Mucosa of descending colon (tissue), 3 donors: ENCODE measurements at regions not wholly inside any gene's neighbourhood (a gene's known extent, or its start where the extent isn't known, plus 50 kb on each side); places are given as distances from the start of the nearest gene placed in this dataset.
A peak's percentile ranks its signal among the peaks of the same experiment; 100 is the strongest.
"Not testable (repeated sequence)": the region's sequence is repeated elsewhere in the genome, so short reads cannot be mapped to it uniquely, and the experiment has no call there.

Source experiments
- ATAC-seq: fragments of 200-7000 bp; cut with Tn5 transposase; one replicate; pipeline ENCODE4 v1.9.1; 2020; ENCODE audit warnings: mild to moderate bottlenecking, moderate library complexity
- DNase-seq, 3 donors: peaks; one replicate each; pipeline ENCODE4 v3.0.0-alpha.2; 2020
- H3K36me3 ChIP-seq: fragments of 200-600 bp; one replicate; pipeline ENCODE4 v1.8.0; 2021; ENCODE audit warnings: low read depth, mild to moderate bottlenecking
- H3K4me1 ChIP-seq: fragments of 200-600 bp; one replicate; pipeline ENCODE4 v1.8.0; 2021; ENCODE audit warnings: low read depth, mild to moderate bottlenecking
- H3K4me3 ChIP-seq: fragments of 200-600 bp; one replicate; pipeline ENCODE4 v1.8.0; 2021; ENCODE audit warnings: mild to moderate bottlenecking
- H3K9me3 ChIP-seq: fragments of 200-600 bp; one replicate; pipeline ENCODE4 v1.8.0; 2021; ENCODE audit warnings: mild to moderate bottlenecking
- CTCF ChIP-seq: fragments of 200-600 bp; IDR thresholded peaks from one replicate; pipeline ENCODE4 v1.8.0; 2022; ENCODE audit warnings: antibody characterized with exemption, mild to moderate bottlenecking
- intact Hi-C, 2 donors: fragments of 100-400 bp; cut with DNase I in 1 of 2; cut with micrococcal nuclease in 1 of 2; formaldehyde crosslinking; loops; one replicate each; pipeline versions ENCODE4 v1.11.0 to v1.11.1; 2022; cut with DNase I, micrococcal nuclease
- donor health status: DM: no; HTN: no; CAD: no; lungs with moderate emphysema.
- donor health status: DM: no; HTN: no; CAD: no.
- donor health status: DM: no; HTN: yes; CAD: no.

- intact Hi-C loops, result no loop called here
- Histone ChIP-seq H3K9me3 (no peaks in the 10 kb centered on the region), H3K4me1 (no peaks in the 10 kb centered on the region)
Measured at GRCh38 chr13:24985896-24986295, 110.0 kb upstream of the PABPC3 start.

DNA sequence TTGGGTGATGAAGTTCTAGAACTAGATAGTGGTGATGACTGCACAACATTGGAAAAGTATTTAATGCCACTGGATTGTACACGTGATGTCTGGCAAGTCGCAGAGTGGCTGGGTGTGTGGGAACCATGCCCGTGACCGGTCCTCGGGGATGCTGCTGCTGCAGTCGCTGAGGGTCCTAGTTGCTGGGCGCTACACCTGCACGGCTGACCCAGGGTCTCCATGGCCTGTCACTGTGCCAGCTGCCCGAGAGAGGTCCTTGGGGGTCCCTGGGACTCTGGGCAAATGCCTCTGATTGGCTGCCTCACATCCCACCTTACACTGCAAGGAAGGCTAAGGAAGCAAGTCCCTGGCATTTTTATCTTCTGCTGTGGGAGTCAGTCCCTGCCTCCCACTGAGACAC, 109.1 kb upstream of the PABPC3 start:
- intact Hi-C loops, result no loop called here
- H3K9me3 ChIP-seq, result no peaks in the 10 kb centered on the region
- no peak overlapping the region for H3K4me3 ChIP-seq
- ATAC-seq (no peak), DNase-seq (no peak)
- H3K4me1 ChIP-seq, result no peaks in the 10 kb centered on the region
- H3K36me3 ChIP-seq, result no peaks in the 10 kb centered on the region
- TF ChIP-seq CTCF, result no peak

More at GRCh38 chr13:24985896-24986295, 110.0 kb upstream of the PABPC3 start:
- no peak overlapping the region for H3K4me3 ChIP-seq
- no peak for TF ChIP-seq CTCF
- H3K36me3 ChIP-seq, result no peaks in the 10 kb centered on the region
- no peak for DNase-seq
- ATAC-seq, result no peak

GRCh38 chr13:24989959-24990358, 106.0 kb upstream of the PABPC3 start:
- H3K4me1 ChIP-seq, DNase-seq, H3K36me3 ChIP-seq, H3K9me3 ChIP-seq, H3K4me3 ChIP-seq, intact Hi-C loops: not testable (repeated sequence)
- ATAC-seq, result peak; percentile 81

DNA sequence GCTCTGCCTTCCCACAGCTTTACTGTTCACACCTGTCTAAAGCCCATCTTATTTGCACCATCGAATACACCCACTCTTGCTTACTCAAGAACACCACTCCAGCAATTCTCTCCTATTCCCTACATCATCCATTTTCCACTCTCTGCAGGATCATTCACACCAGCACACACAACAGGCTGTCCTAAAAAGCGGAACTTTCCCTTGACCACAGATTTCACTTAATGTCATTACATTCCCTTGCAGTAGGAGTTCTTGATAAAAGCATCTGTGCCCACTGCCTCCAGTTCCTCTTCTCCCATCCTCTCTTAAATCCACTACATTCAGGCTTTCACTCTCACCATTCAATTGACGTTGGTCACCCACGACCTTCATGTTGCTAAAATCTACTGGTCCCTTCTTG, 103.0 kb upstream of the PABPC3 start:
- ATAC-seq, H3K9me3 ChIP-seq, H3K4me1 ChIP-seq, H3K36me3 ChIP-seq, H3K4me3 ChIP-seq, intact Hi-C loops, DNase-seq: not testable (repeated sequence)

DNA sequence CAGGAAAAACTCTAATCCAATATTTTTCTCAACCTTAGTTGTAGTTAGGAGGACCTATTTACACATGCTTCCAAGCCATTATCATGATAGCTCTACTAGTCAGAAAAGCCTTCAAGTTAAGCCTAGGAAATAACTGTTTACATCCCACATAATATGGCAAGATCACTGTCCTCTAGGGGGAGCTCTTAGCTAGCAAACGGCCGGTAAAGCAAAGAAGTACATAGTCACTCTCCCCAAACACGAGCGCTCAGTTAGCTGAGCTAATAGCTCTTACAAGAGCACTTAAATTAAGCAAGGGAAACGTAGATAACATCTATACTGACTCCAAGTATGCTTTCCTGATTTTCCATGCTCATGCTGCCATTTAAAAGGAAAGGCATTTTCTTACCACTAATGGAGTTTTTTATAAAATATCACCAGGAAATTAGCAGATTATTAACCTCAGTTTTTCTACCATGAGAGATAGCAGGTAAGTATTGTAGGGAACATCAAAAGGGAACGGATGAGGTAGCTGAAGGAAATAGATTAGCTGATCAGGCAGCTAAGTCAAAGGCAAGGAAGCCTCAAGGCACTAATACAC, 100.6 kb upstream of the PABPC3 start:
- Histone ChIP-seq H3K4me1 (no peaks in the 10 kb centered on the region), H3K9me3 (no peaks in the 10 kb centered on the region), H3K36me3 (no peaks in the 10 kb centered on the region), H3K4me3 (no peak overlapping the region)
- peak in 1 of 3 donors; percentile 84 for DNase-seq
- TF ChIP-seq CTCF, result peak; percentile 64
- intact Hi-C loops, result no loop called here
- peak; percentile 80 for ATAC-seq

DNA sequence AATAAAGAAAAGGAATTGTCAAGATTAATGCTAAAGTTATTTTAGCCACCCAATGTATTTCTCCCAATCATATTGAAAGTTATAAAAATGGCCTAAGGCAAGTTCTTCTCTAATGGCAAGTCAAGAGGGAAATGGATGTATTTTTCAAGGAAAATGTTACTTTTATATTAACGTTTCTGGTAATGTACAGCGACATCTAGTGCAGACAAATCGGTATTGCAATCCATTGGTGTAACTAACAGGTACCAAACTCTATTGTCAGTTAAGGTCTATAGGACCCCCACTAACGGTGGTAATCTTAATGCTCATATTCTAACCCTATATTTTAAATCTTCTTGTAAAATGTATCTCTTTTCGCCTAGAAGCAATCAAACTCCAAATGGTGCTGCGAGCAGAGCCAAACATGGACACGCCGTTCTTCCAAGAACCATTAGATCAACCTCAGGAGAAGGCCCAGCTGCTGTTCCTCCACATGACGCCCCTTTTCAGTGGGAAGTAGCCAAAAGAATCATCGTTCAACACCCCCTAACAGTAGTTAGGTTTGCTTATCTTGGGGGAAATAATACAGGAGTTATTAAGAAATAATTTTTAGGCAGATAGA, 98.5 kb upstream of the PABPC3 start:
- TF ChIP-seq CTCF, result peak; percentile 58
- Histone ChIP-seq H3K4me3 (no peak overlapping the region), H3K4me1 (no peaks in the 10 kb centered on the region), H3K9me3 (no peaks in the 10 kb centered on the region), H3K36me3 (no peaks in the 10 kb centered on the region)
- DNase-seq (peak in 1 of 3 donors; percentile 69), ATAC-seq (no peak)
- intact Hi-C loops, result no loop called here

DNA sequence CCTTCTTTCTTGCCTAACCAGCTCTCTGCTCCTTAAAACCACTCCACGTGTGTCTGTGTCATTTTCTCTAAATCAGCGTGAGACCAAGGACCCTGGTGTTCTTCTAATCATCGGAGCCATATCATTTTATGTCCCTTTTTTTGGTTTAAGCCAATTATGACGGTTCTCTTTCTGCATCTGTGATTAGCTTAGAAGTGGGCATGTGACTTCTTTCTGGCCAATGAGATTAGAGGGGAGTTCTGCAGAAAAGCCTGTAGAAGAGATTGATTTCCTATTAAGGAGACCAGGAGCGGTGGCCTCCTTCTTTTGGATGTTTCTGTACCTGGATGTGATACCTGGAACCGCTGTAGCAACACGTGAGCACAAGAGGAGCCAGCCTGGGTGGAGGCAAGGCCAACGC, 97.5 kb upstream of the PABPC3 start:
- no peak for ATAC-seq
- DNase-seq, result no peak
- no peaks in the 10 kb centered on the region for H3K36me3 ChIP-seq

More for the DNA sequence above, 97.5 kb upstream of the PABPC3 start:
- H3K9me3 ChIP-seq, result no peaks in the 10 kb centered on the region
- no peak for TF ChIP-seq CTCF
- intact Hi-C loops, result no loop called here
- no peaks in the 10 kb centered on the region for H3K4me1 ChIP-seq
- no peak overlapping the region for H3K4me3 ChIP-seq
